NCI-H748 treated with DMSO at 0.1 percent for 48 hours (cell line): ENCODE measurements at regions not wholly inside any gene's neighbourhood (a gene's known extent, or its start where the extent isn't known, plus 50 kb on each side); places are given as distances from the start of the nearest gene placed in this dataset.
"Not testable (repeated sequence)": the region's sequence is repeated elsewhere in the genome, so short reads cannot be mapped to it uniquely, and the experiment has no call there.

Experiments used
- DNase-seq: peaks from one replicate; lab custom pipeline; 2025; lab: John Stamatoyannopoulos, UW

- DNase-seq, result no peak
Measured at GRCh38 chr4:118587946-118588345, 97.2 kb upstream of the METTL14 start.

- DNase-seq, result no peak
Measured at GRCh38 chr4:118589471-118590055, 95.6 kb upstream of the METTL14 start.

- peak; percentile 70 for DNase-seq
Measured at GRCh38 chr4:118591339-118592046, 93.7 kb upstream of the METTL14 start.

- not testable (repeated sequence) for DNase-seq
Measured at GRCh38 chr4:118592289-118592688, 92.9 kb upstream of the METTL14 start.

- not testable (repeated sequence) for DNase-seq
Measured at GRCh38 chr4:118595883-118596282, 89.3 kb upstream of the METTL14 start.

GRCh38 chr4:118625097-118625496, 60.1 kb upstream of the METTL14 start:
- not testable (repeated sequence) for DNase-seq

GRCh38 chr4:118629697-118630096, 55.5 kb upstream of the METTL14 start:
- DNase-seq, result not testable (repeated sequence)

- not testable (repeated sequence) for DNase-seq
Measured at GRCh38 chr4:118630897-118631296, 54.3 kb upstream of the METTL14 start.

- not testable (repeated sequence) for DNase-seq
Measured at GRCh38 chr4:118631321-118632050, 53.7 kb upstream of the METTL14 start.

GRCh38 chr4:118633476-118633875, 51.7 kb upstream of the METTL14 start:
- DNase-seq, result not testable (repeated sequence)

GRCh38 chr4:118634126-118634875, 50.9 kb upstream of the METTL14 start:
- not testable (repeated sequence) for DNase-seq
